SH-SY5Y (cell line): ENCODE measurements at regions not wholly inside any gene's neighbourhood (a gene's known extent, or its start where the extent isn't known, plus 50 kb on each side); places are given as distances from the start of the nearest gene placed in this dataset.

Source experiments
- GATA2 ChIP-seq: IDR thresholded peaks from 2 replicates; pipeline ENCODE4 v1.6.1; 2011; ENCODE audit warnings: mild to moderate bottlenecking, low read depth, low read length
- GATA3 ChIP-seq: IDR thresholded peaks from 2 replicates; pipeline ENCODE4 v1.6.1; 2011; ENCODE audit warnings: low read depth, mild to moderate bottlenecking, low read length, moderate library complexity

- TF ChIP-seq GATA2 (no peak), GATA3 (no peak)
Observed at GRCh38 chr10:129393812-129394211, 73.2 kb upstream of the MGMT start.
